H7 (cell line): ENCODE measurements at regions not wholly inside any gene's neighbourhood (a gene's known extent, or its start where the extent isn't known, plus 50 kb on each side); places are given as distances from the start of the nearest gene placed in this dataset.
A peak's percentile ranks its signal among the peaks of the same experiment; 100 is the strongest.

Experiments used
- DNase-seq: peaks from one replicate; pipeline ENCODE4 v3.0.0; 2012
- H3K27me3 ChIP-seq: 2 replicates; pipeline ENCODE4 v1.6.0; 2011; ENCODE audit warnings: mild to moderate bottlenecking, low read length; ENCODE audit not compliant: control insufficient read depth, insufficient read depth
- H3K36me3 ChIP-seq: replicated peaks from 2 replicates; pipeline ENCODE4 v1.5.1; 2011; ENCODE audit warnings: low read length; ENCODE audit not compliant: control insufficient read depth, insufficient read depth
- H3K4me3 ChIP-seq: 2 replicates; pipeline ENCODE4 v1.5.1; 2011; ENCODE audit warnings: low read depth, mild to moderate bottlenecking, control low read depth, low read length, moderate library complexity; ENCODE audit not compliant: insufficient read depth

GRCh38 chr12:41905759-41906297 lies 238.8 kb downstream of the GXYLT1 start:
- Histone ChIP-seq H3K36me3 (no peaks in the 10 kb centered on the region), H3K27me3 (no peaks in the 10 kb centered on the region), H3K4me3 (no peak overlapping the region)
- peak; percentile 34 for DNase-seq

GRCh38 chr12:41905073-41905758 lies 239.5 kb downstream of the GXYLT1 start:
- no peak for DNase-seq
- Histone ChIP-seq H3K4me3 (no peak overlapping the region), H3K36me3 (no peaks in the 10 kb centered on the region), H3K27me3 (no peaks in the 10 kb centered on the region)

- Histone ChIP-seq H3K27me3 (no peaks in the 10 kb centered on the region), H3K36me3 (no peaks in the 10 kb centered on the region), H3K4me3 (no peak overlapping the region)
- no peak for DNase-seq
Observed at GRCh38 chr12:41904041-41904440, 240.6 kb downstream of the GXYLT1 start.

- no peaks in the 10 kb centered on the region for H3K36me3 ChIP-seq
- no peak overlapping the region for H3K4me3 ChIP-seq
- H3K27me3 ChIP-seq: no peaks in the 10 kb centered on the region
- DNase-seq: no peak
Observed at GRCh38 chr12:41903014-41903708, 241.5 kb downstream of the GXYLT1 start.

DNA sequence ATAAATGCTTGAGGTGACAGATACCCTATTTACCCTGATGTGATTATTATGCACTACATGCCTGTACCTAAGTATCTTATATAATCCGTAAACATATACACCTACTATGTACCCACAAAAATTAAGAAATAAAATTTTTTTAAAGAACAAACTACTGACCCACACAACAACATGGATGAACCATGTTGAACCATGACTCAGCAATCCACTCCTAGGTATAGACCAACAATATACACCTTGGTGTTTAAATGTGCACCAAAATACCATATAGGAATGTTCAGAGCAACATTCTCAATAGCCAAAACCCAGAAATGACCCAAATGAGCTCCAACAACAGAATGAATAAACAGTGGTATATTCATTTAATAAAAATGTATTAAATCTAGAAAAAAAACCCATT lies 245.1 kb downstream of the GXYLT1 start:
- no peak overlapping the region for H3K4me3 ChIP-seq
- H3K36me3 ChIP-seq: no peaks in the 10 kb centered on the region
- DNase-seq: no peak
- H3K27me3 ChIP-seq: no peaks in the 10 kb centered on the region

- Histone ChIP-seq H3K27me3 (no peaks in the 10 kb centered on the region), H3K4me3 (no peak overlapping the region), H3K36me3 (no peaks in the 10 kb centered on the region)
- no peak for DNase-seq
Observed at GRCh38 chr12:41897593-41897992, 247.1 kb downstream of the GXYLT1 start.

DNA sequence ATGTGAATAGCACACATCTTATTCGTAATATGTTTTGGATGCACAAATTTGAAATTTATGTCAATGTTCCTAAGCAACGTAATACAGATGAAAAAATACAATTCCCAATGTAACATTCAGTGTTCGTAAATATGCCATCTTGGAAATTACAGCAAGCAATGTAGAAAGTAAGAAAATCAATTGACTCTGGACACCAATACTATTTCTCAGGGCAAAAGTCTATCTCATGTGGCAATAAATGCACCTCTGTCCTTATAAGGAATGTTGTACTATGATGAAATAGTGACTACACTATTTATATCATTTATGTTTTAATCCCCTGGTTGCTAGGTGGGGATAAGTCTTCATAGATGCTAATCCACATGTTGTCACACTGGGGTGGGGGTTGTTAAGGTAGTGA lies 251.2 kb downstream of the GXYLT1 start:
- H3K27me3 ChIP-seq: no peaks in the 10 kb centered on the region
- no peak overlapping the region for H3K4me3 ChIP-seq
- H3K36me3 ChIP-seq: no peaks in the 10 kb centered on the region
- no peak for DNase-seq

GRCh38 chr12:41892302-41892701 lies 252.4 kb downstream of the GXYLT1 start:
- no peaks in the 10 kb centered on the region for H3K36me3 ChIP-seq
- no peak overlapping the region for H3K4me3 ChIP-seq

GRCh38 chr12:41891226-41891625 lies 253.4 kb downstream of the GXYLT1 start:
- Histone ChIP-seq H3K36me3 (no peaks in the 10 kb centered on the region), H3K27me3 (no peaks in the 10 kb centered on the region), H3K4me3 (no peak overlapping the region)
- DNase-seq: no peak

More at GRCh38 chr12:41892302-41892701, 252.4 kb downstream of the GXYLT1 start:
- no peak for DNase-seq
- H3K27me3 ChIP-seq: no peaks in the 10 kb centered on the region

DNA sequence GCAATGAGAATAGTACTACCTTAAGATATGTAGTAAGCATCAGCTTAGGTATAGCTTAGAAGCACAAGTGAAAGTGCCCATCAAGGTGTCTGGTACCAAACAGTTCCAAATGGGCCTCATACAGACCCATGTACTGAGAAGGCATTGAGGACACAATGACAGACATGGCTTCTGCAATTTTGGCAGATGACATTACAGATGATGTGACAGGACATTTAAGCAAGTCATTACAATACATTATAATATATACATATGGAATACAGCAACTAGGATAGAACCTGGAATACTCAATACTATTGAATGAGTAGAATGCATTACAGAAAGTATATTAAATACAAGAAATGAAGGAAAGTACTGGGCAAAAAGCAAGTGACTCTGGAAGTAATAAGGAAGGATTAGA lies 256.4 kb downstream of the GXYLT1 start:
- no peak overlapping the region for H3K4me3 ChIP-seq
- no peaks in the 10 kb centered on the region for H3K27me3 ChIP-seq
- H3K36me3 ChIP-seq: no peaks in the 10 kb centered on the region
- no peak for DNase-seq

DNA sequence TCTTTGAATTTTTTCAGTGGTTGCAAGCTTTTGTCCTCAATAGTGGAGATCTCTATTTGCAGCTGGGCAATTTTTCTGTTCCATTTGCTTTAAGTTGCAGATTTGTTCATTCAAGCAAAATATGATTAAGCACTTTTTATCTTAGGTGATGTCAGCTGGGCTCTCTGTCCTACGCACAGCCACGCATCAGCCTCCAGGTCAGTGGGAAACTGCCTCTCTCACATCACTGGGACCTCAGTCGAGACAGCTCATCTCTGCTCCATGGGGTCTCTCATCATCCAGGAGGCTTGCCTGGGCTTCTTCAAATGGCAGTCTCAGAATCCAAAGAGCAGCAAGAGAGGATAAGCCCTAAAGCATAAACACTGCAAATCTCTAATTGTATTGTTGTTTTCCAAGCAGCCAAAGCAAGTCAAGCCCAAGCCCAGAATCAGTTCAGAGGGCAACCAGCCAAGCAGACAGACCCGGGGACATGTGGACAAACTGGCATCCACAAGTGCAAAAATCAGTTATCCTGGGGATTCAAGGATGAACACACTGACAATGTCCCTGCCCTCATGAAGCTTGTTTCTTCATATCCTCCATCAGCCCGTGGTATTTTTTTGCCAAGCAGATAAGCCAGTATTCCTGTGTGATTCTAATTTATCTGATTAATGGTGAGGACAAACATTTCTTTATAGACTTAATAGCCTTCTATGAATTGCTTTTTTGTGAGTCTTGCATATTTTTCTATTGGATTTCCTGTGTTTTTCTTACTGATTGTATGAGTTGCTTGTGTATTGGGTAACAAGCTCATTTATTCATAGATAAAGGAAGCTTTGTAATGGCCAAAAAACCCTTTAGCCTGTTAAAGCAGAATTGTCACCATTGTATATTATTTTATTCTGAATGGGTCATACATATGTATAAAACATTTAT lies 262.5 kb downstream of the GXYLT1 start:
- H3K4me3 ChIP-seq: no peak overlapping the region
- H3K36me3 ChIP-seq: no peaks in the 10 kb centered on the region
- H3K27me3 ChIP-seq: no peaks in the 10 kb centered on the region
- DNase-seq: no peak

- H3K4me3 ChIP-seq: no peak overlapping the region
- no peak for DNase-seq
- no peaks in the 10 kb centered on the region for H3K36me3 ChIP-seq
- no peaks in the 10 kb centered on the region for H3K27me3 ChIP-seq
Observed at GRCh38 chr12:41869432-41869831, 275.2 kb downstream of the GXYLT1 start.

DNA sequence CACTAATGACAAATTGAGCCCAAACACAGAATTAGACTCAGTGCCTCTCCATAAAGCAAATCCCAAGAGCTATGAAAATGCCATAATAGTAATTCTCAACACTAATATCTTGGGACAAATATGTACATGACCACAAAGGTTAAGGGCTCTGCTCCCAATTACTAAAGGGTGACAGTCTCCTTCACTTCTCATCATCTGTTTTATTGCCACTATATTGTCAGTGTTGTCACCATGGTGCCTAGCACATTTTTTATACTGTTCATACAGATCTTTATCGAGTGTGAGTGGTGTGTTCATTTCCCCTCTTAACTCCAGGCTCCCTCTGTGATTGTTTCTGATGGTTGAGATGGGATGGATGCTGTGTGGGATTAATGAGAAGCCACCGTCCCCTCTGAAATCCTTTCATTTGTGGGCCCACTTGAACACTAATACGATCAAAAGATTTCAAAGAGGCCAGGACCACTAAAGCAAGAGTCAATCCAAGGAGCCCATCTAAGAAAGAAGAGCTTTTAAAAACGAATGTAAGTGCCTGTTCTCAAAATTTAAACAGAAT lies 277.7 kb downstream of the GXYLT1 start:
- no peak for DNase-seq
- Histone ChIP-seq H3K36me3 (no peaks in the 10 kb centered on the region), H3K27me3 (no peaks in the 10 kb centered on the region), H3K4me3 (no peak overlapping the region)

- H3K36me3 ChIP-seq: no peaks in the 10 kb centered on the region
- no peak for DNase-seq
- no peak overlapping the region for H3K4me3 ChIP-seq
- no peaks in the 10 kb centered on the region for H3K27me3 ChIP-seq
Observed at GRCh38 chr12:41856228-41856627, 288.4 kb downstream of the GXYLT1 start.
